GM19328 (cell line): ENCODE measurements at regions not wholly inside any gene's neighbourhood (a gene's known extent, or its start where the extent isn't known, plus 50 kb on each side); places are given as distances from the start of the nearest gene placed in this dataset.

Experiments used
- ATAC-seq: cut with Tn5 transposase; IDR thresholded peaks from one replicate; pipeline ENCODE4 v1.9.1; 2021; ENCODE audit warnings: mild to moderate bottlenecking, moderate library complexity; ENCODE audit not compliant: unreplicated experiment

GRCh38 chr13:33945477-33945876 lies 127.5 kb downstream of the RFC3 start:
- ATAC-seq: no peak

DNA sequence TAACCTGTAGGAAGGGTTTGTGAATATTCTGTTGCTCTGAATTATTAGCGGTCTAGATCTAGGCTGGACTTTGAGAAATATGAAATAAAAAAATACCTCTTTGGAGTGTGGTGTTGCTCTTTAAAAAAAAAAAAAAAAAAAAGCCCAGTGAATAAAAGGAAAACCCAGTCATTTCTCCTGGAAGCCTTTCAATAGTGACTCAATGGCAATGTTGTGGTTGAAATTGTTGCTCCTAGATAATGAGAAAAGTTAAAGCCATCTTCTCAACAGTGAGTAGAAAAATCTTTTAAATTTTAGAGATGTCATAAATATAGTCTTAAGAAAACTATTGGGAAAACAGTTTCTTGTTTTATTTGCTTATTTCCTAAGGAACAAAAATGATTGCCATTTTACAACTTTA lies 135.3 kb downstream of the RFC3 start:
- ATAC-seq: no peak

DNA sequence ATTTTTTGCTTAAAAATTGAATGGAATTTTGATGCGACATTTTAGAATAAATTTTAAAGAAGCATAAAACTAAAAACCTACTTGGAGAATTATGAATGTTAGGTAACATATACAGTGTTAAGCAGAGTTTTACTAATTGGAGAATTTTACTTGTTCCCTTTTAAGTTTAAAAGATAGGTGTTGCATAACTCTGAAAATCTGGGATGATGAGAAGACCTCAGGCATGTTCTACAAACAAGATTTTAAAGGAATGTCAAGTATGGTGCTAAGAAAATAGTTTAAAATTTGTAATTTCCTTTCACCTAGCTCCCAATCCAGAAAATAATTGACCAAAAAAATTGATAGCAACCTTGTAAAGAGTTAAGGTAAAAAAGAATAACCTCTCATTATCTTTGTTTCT lies 135.8 kb downstream of the RFC3 start:
- no peak for ATAC-seq

GRCh38 chr13:33956346-33956745 lies 138.4 kb downstream of the RFC3 start:
- ATAC-seq: no peak

DNA sequence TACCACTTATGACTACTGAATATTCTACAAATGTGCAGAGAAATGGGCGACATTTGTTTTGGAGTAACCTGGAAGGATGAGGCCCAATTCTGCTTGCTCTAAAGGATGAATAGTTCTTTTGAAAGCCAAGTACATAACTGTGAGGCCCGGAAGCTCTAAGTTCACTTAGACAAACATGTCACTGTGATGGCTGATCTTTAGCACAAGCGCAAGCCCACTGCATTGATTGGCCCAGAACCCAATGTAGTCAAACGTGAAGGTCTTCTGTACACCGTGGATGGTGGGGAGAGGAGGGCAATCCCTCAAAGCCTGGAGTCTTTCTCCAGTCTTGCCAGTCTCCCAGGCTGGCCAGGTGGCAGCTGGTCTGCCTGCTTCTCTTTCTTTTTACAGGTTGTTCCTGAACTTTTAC lies 139.6 kb downstream of the RFC3 start:
- no peak for ATAC-seq

DNA sequence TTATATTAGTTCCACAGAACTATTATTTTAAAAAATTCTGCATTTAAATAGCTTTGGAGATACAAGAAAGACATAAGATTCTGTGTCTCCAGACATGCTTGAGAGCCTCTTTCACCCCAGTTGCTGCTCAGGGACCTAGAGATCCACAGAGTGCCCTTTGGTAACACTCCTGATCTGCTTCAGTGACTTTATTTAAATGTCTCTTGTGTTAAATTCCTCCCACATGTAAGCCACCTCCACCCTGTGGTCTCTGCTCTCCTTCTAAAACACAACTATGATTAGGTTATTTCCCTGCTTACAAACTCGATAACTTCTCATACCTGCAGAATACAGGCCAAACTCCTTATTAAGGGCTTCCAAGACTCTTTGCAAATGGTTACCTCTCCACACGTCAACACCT lies 141.0 kb downstream of the RFC3 start:
- peak; percentile 60 for ATAC-seq

- no peak for ATAC-seq
Observed at GRCh38 chr13:33963134-33963533, 145.2 kb downstream of the RFC3 start.

DNA sequence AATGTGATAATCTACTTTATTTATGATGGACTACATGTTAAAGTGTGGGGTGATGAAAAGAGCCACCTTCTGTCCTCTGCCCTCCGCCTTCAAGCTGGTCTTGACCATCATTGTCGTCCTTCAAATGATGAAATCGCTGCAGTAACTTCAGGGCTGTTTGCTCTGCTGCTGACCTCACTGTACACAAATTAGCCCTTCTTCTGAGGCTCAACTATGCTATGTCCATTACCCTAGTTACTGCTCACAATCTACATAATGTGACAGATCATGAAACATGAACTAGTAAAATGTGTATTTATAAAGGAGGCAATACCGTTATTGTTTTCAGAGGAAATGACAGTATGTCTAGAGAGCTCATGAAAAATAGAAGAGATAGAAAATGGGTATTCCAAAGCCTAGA lies 145.9 kb downstream of the RFC3 start:
- no peak for ATAC-seq

DNA sequence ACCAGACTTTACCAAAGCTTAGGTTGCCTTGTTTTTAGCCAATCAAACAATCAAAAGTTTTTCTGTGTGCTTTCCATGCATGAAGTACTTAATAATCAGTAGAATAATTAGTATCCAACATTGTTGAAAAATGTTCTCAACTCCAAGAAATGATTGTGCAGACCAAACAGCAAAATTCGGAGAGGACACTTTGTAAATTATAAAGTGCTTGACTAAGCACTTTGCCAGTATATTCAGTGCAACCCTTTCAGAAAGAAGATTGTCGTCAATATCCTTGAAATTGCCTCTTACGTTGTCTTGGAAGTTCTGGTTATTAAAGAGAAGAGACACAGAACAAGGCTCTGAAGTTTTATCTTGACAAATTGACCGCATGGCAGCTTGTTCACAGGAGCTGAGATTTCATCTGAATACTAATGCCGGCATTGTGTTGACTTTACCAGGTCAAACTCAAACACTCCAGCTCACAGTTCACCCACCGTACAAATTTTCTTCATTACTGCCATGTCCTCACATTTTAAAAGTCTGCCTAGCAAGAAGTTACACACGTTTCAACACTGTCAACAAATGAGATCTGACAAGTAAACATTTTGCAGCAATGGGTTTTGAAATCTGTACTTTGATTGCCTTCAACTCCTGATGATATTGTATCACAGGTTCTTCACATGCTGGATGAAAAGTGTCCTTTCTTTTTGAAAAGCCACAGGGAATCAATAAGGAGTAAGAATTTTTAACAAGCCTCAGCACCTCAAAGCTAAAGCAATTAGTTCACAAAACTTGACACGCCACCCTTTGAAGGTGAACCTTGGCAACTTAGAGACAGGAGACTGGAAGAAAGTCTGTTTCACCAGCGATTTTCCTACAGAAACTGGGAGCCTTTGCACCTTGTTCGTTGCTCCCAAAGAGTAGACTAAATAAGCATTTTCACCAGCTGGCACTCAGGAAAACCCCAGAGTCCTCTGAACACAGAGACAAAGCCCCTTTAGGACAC lies 150.9 kb downstream of the RFC3 start:
- no peak for ATAC-seq

DNA sequence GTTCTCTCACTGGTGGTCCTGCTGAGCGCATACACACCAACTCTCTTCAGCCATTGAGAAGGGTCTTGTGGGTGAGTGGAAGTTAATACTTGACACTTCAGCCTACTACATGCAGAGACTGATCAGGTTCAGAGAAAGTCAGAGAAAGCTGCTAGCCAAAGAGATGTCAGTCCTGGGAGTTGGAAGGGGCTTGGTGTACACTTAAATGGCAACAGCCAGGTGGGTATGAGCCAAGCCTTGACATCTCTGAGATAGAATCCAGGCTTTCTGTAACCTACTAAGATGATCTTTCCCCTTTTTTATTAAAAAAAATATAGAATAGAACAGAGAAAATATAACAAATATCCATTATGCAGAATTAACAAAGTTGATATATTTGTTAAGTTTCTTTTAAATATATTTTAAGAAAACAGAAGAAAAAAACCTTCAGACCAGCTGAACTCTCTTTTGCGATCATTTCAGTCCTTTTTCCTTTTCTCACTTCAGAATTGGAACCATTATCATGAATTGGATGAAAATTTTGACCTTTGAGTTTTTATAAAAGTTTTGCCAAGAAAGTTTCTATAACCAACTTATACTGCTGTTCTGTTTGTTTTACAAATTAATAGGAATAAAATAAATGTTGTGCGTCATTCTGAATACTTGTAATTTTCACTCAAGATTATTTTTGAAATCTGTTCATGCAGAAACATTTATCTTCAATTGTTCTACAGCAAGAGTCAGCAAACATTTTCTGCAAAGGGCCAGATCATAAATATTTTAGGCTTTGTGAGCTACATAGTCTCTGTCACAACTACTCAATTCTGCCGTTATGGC lies 153.0 kb downstream of the RFC3 start:
- no peak for ATAC-seq

- no peak for ATAC-seq
Observed at GRCh38 chr13:33971562-33971819, 153.5 kb downstream of the RFC3 start.

- ATAC-seq: no peak
Observed at GRCh38 chr13:33973194-33973593, 155.2 kb downstream of the RFC3 start.

- no peak for ATAC-seq
Observed at GRCh38 chr13:33976965-33977364, 159.0 kb downstream of the RFC3 start.

DNA sequence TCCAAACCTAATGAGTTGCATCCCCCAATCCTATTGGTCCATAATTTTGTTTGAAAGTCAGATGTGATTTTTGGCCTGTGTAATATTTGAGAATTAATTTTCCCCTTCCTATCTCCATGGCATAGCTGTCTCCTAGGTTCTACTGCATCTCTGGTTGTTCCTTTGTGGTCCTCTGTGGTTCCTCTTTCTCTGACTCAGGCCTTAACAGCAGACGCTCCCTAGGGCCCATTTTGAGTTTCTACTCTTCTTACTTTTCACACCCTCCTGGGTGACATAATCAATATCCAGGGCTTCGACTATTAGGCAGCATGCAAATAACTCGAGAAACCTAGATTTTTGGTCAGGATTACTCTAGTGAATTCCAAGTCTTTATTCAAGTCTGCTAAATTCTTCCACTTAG lies 160.7 kb downstream of the RFC3 start:
- ATAC-seq: no peak

DNA sequence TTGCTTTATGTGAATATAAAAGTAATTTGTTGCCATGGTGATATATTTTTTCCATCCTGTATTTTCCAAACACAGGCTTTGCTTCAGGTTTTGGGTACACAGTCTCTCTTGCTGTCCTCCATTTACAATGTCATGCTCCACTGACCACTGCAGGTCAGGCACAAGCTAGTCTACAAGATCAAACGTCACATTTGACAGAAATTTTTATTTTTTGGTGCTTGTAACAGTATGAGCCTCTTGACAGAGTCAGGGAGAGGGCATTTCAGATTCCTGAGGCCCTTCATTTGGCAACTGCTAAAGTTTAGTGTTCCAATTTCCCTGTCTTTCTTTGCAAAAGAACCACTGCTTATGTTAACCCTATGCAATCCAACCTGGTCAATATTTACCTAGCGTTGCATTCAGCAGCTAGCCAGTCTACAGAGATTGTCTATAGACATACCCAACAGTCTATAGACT lies 175.0 kb downstream of the RFC3 start:
- no peak for ATAC-seq

GRCh38 chr13:33994198-33994597 lies 176.2 kb downstream of the RFC3 start:
- peak; percentile 53 for ATAC-seq

GRCh38 chr13:33994826-33995502 lies 177.0 kb downstream of the RFC3 start:
- no peak for ATAC-seq

GRCh38 chr13:33996636-33997035 lies 178.7 kb downstream of the RFC3 start:
- no peak for ATAC-seq

- ATAC-seq: no peak
Observed at GRCh38 chr13:33997574-33997973, 179.6 kb downstream of the RFC3 start.

DNA sequence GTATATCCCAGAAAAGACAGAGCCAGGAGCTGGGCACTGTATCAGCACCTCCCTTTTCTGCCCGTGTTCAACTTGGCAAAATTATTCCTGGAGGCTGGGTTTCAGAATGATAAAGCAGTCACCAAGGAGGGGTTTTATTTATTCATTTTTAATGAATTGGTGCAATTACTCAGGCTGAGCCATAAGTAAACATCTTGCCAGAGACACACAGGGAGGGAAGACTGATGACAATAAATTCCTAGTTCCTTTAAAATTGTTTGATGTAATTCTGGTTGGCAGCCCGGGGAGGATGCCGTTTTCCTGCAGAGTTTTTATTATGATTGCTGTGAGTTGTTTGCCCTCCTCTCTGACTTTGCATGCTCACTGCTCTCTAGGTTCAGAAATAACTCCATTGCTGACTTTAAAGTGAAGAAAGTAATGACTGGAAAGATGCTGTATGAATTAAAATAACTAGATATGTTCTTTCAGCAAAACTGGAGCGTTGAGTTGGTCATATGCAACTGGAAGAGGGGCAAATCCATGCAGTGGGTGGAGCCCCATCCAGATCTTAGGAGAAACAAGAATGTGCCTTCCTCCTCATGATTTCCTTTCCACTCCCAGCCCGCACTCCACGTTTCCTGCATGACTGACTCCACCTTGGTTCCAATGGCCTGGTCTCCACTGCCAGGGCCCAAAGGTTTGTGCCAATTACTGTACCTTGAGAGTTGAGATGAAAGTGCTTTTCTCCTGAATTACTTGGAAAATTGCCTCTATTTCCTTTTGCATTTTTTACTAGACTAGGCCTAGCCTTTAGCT lies 182.1 kb downstream of the RFC3 start:
- no peak for ATAC-seq

DNA sequence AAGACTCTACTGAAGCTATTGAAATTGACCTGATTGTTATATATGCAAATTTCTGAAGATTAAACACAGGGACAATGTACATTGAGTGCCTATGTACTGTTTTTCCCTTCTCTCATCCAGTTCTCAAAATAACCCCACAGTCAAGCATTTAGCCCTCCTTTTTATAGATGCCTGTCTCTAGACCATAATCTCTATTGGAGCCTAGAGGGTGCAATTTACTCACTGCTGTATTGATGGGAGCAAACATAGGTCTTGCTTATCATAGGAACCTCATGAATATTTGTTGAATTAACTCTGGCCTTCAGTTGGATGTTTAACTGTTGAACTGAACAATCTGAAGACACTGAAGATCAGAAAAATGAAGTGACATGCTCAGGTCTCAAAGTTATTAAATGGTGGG lies 183.0 kb downstream of the RFC3 start:
- no peak for ATAC-seq
